ENCODE measurements at regions not wholly inside any gene's neighbourhood (a gene's known extent, or its start where the extent isn't known, plus 50 kb on each side); places are given as distances from the start of the nearest gene placed in this dataset.

- DNase-seq, result peak; percentile 12
These were observed 50.6 kb upstream of the ZMYND8 start for GRCh38 chr20:47406849-47407682.

GRCh38 chr20:47411161-47411560 lies 54.7 kb upstream of the ZMYND8 start:
- no peak for DNase-seq

DNA sequence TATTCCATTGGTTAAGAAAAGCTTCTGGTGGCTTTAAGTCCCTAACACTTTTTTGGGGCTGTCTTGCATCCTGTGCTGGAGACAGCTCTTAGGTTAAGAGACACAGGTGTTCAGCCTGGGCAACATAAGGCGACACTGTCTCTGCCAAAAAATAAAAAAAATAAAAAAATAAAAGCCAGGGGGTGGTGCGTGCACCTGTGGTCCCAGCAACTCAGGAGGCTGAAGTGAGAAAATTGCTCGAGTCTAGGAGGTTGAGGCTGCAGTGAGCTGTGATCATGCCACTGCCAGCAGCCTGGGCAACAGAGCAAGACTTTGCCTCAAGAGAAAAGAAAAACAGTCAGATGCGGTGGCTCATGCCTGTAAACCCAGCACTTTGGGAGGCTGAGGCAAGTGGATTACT lies 55.6 kb upstream of the ZMYND8 start:
- no peak for DNase-seq

DNA sequence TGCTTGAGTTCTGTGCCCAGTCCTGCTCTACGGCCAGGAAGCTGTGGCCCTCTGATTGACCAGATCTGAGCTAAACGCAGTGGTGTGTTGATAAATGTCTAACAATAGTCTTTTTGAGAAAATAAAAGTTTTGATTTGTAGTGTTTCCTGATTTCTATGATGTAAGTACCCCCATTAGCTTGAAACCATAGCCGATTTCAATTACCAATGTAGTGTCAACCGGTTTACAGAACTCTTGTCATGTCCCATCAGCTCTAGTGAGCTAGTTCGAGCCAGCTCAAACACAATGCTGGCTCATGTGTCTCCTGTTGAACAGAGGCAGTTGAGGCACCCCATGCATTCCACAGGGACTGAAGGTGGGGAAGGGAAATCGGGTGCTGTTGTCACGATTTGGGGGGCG lies 56.7 kb upstream of the ZMYND8 start:
- DNase-seq, result no peak

DNA sequence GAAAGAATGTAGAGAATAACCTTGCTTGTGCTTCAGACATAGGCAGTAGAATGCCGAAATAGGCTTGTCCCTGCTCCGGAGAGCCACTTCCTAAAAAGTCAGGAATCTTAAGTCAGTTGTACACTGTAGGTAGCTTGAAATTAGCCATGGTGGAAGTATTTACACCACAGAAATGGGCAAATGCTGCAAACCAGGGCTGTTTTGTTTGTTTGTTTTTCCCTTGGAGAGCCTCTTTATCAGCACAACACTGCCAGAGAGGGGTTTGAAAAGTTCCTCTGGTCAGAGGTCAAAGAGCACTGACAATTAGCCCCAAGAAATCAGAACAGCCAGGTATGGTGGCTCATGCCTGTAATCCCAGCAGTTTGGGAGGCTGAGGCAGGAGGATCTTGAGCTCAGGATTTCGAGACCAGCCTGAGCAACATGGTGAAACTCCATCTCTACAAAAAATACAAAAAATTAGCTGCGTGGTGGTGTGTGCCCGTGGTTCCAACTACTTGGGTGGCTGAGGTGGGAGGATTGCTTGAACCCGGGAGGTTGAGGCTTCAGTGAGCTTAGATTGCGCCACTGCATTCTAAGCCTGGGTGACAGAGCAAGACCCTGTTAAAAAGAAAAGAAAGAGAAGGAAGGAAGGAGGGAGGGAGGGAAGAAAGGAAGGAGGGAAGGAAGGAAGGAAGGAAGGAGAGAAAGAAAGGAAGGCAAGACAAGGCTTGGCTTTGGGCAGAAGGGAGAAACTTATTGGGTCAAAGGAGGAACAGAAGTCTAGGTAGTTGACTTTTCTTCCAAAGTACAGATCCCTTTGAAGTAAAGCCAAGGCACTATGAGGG lies 61.0 kb upstream of the ZMYND8 start:
- DNase-seq, result no peak

DNA sequence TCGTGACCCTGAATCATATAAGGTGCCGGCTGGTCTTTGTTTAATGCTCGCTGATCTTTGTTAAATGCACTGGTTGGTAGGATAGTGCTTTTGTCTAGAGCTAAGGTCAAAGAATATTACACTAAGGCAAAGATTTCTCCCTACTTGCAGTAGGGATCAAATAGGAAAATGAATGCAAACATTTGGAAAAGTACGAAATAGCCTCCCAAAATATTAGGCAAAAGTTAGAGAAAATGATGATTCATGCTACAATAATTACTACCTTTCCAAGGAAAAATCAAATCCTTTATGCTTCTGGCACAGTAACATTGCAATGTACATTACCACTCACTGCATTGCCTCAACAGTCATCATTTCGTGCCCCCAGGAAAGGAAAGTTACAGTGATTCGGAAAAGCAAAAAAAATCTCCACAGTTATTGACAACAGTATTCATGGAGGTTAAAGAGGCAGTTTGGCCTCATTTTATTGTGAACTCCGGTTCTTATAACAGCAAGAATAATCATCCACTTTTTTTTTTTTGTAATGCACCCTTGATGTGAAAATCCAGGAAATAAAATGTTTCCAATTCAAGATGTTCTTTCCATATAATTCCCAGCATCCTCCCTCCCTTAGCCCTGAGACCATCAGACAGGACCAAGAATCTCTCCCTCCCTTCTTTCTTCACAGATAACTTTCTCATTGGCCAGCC lies 61.7 kb upstream of the ZMYND8 start:
- DNase-seq, result peak; percentile 37

DNA sequence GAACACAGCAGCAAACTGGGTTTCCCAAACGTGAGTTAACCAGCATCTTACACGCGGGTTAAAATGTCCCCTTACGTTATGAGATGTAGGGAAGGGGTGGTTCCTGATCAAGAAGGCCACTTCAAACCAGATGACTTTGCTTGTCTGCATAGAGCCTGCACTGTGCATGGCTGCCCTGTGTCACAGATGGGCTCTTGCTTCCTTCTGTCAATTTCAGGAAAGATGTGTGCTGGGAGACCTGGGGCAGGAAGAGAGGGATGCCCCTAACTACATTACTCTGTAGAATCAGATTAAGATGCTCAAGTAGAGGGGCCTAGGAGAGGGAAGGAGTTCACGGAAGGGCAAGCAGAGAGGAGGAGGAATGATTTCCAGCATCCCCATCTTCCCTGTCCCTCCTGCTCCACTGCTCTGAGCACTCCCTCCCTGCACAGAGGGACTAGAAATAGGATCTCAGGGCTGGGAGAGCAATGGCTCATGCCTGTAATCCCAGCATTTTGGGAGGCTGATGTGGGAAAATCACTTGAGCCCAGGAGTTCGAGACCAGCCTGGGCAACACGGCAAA lies 63.5 kb upstream of the ZMYND8 start:
- no peak for DNase-seq

DNA sequence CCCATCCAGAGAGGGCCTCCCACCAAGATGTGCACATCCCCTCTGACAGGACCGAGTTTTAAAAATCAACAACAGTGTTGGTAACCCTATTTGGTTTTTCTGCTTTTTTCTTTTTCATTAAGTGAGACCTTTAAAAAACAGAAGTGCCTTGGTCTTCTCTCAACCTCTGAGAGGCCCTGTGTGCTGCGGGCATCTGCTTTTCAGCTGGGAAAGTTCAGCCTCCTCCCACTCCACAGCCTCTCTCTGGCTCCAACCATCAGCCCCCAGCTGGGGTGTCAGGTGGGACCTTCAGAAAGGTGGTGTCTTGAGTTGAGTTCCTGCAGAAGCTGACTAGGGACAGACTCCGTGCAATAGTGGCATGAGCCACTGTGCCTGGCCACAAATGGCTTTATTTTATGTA lies 64.6 kb upstream of the ZMYND8 start:
- DNase-seq, result no peak

DNA sequence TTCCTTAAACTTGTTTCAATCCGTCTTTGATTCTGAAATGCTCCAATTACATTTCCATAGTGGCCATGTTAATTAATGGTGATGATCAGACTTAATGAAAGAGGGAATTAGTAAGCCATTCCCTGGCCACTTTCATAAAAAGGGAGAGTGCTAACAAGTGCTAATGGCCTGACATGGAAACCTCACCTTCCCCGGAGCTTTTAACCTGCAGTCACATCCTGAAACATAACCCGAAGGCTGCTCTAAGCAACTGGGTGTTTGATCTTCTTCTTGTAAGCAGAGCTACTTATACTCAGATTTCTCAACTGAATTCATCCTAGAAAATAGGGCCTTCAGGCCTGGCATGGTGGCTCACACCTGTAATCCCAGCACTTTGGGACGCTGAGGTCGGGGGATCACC lies 67.1 kb upstream of the ZMYND8 start:
- DNase-seq, result no peak

DNA sequence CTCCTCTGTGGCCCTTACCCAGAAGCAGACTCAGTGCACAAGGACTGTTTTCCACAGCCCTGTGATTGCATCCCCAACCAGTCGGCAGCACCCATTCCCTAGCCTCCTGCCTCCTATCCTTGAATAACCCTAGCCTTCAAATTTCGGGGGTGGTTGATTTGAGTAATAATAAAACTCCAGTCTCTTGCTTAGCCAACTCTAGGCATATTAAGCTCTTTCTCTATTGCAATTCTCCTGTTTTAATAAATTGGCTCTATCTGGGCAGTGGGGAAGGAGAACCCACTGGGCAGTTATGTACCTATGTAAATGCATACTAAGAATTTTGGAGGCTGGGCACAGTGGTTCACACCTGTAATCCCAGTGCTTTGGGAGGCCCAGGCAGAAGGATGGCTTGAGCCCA lies 70.6 kb upstream of the ZMYND8 start:
- no peak for DNase-seq

DNA sequence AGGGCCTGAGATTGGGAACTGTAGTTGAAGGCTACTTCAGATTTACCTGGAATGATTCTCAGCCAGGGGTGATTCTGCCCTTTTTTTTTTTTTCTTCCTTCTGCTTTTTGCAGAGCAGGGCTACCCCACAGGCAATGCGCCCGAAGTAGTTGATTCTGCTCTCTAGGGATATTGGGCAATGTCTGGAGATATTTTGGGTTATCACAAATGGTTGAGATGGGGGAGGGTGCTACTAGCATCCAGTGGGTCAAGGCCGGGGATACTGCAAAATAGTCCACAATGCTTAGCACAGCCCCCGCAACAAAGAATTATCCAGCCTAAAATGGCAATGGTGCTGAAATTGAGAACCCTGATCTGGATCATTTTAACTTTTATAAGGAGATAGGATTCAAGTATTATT lies 71.2 kb upstream of the ZMYND8 start:
- no peak for DNase-seq

GRCh38 chr20:47428164-47428563 lies 71.7 kb upstream of the ZMYND8 start:
- DNase-seq, result no peak

DNA sequence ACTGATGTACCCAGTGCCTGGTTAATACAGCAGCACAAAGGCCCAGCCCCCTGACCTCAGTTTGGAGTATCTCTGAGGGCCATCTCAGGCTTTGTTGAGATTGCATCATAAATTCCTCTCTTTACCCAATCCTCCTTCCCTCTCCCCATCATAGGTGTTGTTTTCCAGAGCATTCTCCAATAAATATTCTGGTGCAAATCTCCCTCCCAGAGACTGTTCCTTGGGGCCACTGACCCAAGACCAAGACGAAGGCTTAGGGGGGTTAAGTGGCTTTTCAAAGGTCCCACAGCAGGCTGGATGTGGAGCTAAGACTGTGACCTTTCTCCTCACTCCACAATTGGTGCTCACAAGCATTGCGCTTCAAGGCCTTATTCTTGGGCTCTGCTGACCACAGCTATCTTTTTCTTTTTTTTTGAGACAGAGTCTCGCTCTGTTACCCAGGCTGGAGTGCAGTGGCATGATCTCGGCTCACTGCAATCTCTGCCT lies 72.4 kb upstream of the ZMYND8 start:
- no peak for DNase-seq

DNA sequence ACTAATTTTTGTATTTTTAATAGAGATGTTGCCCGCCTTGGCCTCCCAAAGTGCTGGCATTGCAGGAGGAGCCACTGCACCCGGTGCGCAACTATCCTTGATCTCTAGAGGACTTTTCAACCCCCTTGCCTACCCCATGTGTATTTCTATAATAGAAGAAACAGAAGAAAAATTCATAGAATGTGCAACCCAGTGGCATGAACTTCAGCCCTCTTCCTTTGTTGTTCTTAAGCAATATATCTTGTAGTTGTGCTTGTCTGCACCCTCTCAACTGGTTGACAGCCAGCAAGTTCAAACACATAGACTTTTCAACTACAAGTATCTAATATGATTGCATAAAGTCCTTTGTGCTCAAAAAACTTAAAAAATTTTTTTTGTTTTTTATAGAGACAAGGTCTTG lies 72.3 kb upstream of the NCOA3 start:
- DNase-seq, result peak; percentile 19

- no peak for DNase-seq
These were observed 70.7 kb upstream of the NCOA3 start for GRCh38 chr20:47430862-47431588.

DNA sequence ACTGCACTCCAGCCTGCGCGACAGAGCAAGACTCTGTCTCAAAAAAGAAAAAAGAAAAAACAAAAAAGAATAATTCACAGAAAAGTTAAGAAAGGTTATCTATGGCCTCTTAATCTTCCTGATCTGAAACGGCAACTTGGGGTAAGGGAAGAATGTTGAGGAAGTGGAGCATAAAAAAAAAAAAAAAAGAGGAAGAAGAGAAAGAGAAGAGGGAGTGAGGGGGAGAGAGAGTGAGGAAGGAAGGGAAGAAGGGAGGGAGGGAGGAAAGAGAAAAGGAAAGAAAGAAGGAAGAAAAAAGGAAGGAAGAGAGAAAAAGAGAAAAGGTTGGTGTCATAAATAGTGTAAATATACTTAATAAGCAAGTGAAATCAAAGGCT lies 68.9 kb upstream of the NCOA3 start:
- no peak for DNase-seq

DNA sequence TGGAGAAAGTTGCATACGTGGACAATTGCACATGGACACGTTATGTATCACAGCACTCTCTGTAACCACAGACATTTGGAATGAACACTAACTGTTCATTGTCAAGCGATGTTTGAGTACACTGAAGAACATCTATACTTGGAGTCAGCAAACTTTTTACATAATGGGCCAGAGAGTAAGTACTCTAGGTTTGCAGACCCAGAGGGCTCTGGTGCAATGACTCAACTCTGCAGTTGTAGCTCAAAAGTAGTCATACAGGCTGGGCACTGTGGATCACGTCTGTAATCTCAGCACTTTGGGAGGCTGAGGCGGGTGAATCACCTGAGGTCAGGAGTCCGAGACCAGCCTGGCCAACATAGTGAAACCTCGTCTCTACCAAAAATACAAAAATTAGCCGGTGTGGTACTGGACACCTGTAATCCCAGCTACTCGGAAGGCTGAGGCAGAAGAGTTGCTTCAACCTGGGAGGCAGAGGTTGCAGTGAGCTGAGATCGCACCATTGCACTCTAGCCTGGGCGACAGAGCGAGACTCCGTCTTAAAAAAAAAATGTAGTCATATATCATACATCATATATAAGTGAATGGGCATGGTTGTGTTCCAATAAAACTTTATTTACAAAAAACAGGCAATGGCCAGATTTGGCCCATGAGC lies 67.4 kb upstream of the NCOA3 start:
- peak; percentile 84 for DNase-seq

GRCh38 chr20:47438464-47439381 lies 63.0 kb upstream of the NCOA3 start:
- no peak for DNase-seq

GRCh38 chr20:47440857-47441773 lies 60.6 kb upstream of the NCOA3 start:
- peak; percentile 81 for DNase-seq

- no peak for DNase-seq
These were observed 59.9 kb upstream of the NCOA3 start for GRCh38 chr20:47441774-47442150.
